Upper lobe of right lung (tissue), 1 donor: ENCODE measurements at regions not wholly inside any gene's neighbourhood (a gene's known extent, or its start where the extent isn't known, plus 50 kb on each side); places are given as distances from the start of the nearest gene placed in this dataset.

Experiments
- ATAC-seq: fragments of 200-7000 bp; cut with Tn5 transposase; one replicate; pipeline ENCODE4 v1.9.1; 2020; ENCODE audit warnings: mild to moderate bottlenecking, moderate library complexity
- DNase-seq: peaks from one replicate; pipeline ENCODE4 v3.0.0-alpha.2; 2020
- H3K27ac ChIP-seq: fragments of 200-600 bp; one replicate; pipeline ENCODE4 v1.8.0; 2022
- H3K27me3 ChIP-seq: fragments of 200-600 bp; one replicate; pipeline ENCODE4 v1.8.0; 2022; ENCODE audit warnings: mild to moderate bottlenecking
- H3K36me3 ChIP-seq: fragments of 200-600 bp; one replicate; pipeline ENCODE4 v1.8.0; 2022
- H3K4me1 ChIP-seq: fragments of 200-600 bp; one replicate; pipeline ENCODE4 v1.8.0; 2022
- H3K4me3 ChIP-seq: fragments of 200-600 bp; one replicate; pipeline ENCODE4 v1.8.0; 2022; ENCODE audit warnings: mild to moderate bottlenecking
- H3K9me3 ChIP-seq: fragments of 200-600 bp; one replicate; pipeline ENCODE4 v1.8.0; 2022
- intact Hi-C: fragments of 100-400 bp; cut with DNase I; formaldehyde crosslinking; loops from one replicate; pipeline ENCODE4 v1.11.0; 2022
- TF ChIP-seq, protein P1 (sequence below): fragments of 200-600 bp; IDR thresholded peaks from one replicate; pipeline ENCODE4 v1.8.0; 2022; ENCODE audit warnings: antibody characterized with exemption
- donor health status: DM: no; HTN: yes; CAD: no; lungs with severe emphysema.

DNA sequence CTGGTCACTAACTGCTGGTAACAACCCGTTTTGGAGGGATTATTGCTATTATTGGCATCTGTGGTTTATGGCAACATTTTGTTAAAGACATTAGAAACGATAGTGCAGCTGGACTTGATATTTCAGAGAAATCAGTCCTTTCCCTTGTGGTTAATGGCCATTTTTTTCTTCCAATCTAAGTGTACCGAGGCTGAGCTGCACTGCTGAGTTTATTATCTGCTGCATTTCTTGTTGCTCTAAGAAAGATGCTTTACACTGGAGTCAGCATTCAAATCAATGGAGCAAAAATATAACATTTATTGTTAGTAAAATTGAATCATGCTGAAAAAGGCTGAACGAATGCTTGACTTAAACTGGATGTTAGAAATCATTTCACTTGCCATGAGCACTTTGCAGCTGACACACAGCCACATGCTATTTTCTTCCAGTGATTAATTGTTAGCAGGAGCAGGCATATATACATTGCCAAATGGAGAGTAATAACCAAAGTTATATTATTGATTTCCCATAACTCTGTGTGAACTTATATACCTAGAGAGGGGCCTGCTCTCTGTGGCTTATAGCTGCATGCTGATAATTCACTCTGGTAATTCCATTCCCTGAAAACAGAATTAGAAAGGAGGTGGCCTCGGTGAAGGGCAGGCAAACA is 66.5 kb upstream of the TTC29 start:
- Histone ChIP-seq H3K4me1 (no peaks in the 10 kb centered on the region), H3K4me3 (no peak overlapping the region), H3K27me3 (peaks cover 5% of the 10 kb centered on the region), H3K36me3 (no peaks in the 10 kb centered on the region), H3K9me3 (no peaks in the 10 kb centered on the region), H3K27ac (no peak overlapping the region)
- no peak for DNase-seq
- TF ChIP-seq, protein P1, sequence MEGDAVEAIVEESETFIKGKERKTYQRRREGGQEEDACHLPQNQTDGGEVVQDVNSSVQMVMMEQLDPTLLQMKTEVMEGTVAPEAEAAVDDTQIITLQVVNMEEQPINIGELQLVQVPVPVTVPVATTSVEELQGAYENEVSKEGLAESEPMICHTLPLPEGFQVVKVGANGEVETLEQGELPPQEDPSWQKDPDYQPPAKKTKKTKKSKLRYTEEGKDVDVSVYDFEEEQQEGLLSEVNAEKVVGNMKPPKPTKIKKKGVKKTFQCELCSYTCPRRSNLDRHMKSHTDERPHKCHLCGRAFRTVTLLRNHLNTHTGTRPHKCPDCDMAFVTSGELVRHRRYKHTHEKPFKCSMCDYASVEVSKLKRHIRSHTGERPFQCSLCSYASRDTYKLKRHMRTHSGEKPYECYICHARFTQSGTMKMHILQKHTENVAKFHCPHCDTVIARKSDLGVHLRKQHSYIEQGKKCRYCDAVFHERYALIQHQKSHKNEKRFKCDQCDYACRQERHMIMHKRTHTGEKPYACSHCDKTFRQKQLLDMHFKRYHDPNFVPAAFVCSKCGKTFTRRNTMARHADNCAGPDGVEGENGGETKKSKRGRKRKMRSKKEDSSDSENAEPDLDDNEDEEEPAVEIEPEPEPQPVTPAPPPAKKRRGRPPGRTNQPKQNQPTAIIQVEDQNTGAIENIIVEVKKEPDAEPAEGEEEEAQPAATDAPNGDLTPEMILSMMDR, result no peak
- no peak for ATAC-seq
- intact Hi-C loops, result loop anchor here (10.0 kb wide), 1 partner anchor 573 kb away; no protein-coding TSS in a partner anchor

DNA sequence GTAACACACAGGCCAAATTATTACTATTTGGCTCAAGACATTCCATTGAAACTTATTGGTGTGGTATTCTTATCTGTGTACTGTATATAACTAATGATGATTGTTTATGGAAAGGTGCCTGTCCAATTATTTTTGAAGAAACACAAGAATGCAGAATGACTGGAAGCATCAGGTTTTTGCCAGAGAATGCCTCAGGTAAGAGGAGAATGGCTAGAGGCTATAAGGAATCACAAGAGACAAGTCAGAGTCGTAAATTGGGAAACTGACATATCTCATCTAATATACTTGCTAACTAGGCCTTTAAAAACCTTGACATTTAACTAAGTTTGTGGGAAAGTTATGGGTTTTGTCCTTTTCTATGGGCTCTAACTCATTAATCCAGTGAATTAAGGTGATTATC is 69.3 kb upstream of the TTC29 start:
- TF ChIP-seq, protein P1, result no peak
- DNase-seq (no peak), ATAC-seq (no peak)
- Histone ChIP-seq H3K4me3 (no peak overlapping the region), H3K4me1 (no peaks in the 10 kb centered on the region), H3K9me3 (no peaks in the 10 kb centered on the region), H3K27me3 (peaks cover 5% of the 10 kb centered on the region), H3K27ac (no peak overlapping the region), H3K36me3 (no peaks in the 10 kb centered on the region)
- intact Hi-C loops, result loop anchor here (10.0 kb wide), 1 partner anchor 570 kb away; no protein-coding TSS in a partner anchor

DNA sequence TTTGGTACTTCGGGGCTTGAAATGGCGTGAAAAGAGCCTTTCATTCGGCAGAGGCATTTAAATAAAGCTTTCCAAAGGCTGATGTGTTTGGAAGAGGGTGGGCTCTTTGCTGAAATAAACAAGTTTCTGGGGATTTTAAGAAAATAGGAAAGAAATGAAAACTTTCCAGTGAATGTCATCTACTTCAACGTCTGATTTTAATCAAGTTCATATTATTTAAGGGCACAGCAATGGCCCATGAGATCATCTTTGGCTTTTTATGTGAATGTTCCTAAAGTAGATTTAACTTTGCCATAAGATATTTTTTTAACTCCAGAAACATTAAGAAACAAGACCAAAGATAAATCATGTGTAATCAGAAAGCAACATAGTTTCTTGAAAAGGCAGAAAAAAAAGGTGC is 69.8 kb upstream of the TTC29 start:
- no peaks in the 10 kb centered on the region for H3K4me1 ChIP-seq
- H3K4me3 ChIP-seq, result no peak overlapping the region
- H3K36me3 ChIP-seq, result no peaks in the 10 kb centered on the region
- DNase-seq, result no peak
- intact Hi-C loops, result loop anchor here (10.0 kb wide), 1 partner anchor 569 kb away; no protein-coding TSS in a partner anchor
- H3K9me3 ChIP-seq, result no peaks in the 10 kb centered on the region
- H3K27ac ChIP-seq, result no peak overlapping the region
- TF ChIP-seq, protein P1, result no peak
- ATAC-seq, result no peak
- H3K27me3 ChIP-seq, result peaks cover 5% of the 10 kb centered on the region

DNA sequence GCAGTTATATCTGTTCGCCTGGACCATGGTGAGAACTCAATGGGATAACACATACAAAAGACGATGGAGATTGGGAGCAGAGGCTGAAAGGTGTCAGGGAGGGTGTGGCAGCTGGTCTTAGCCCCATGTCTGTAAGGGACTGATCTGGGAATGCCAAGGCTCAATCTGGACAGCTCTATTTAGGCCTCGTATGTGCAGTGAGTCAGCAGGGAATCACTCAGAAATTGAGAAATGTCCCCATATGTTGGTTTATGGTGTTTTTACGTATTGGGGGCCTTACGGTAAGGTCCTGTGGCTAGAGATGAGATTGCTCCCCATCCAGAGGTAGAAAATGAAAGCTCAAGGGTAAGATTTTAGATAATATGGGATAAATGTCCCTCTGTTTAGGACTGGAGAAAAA is 71.4 kb upstream of the TTC29 start:
- Histone ChIP-seq H3K4me1 (no peaks in the 10 kb centered on the region), H3K36me3 (no peaks in the 10 kb centered on the region), H3K27ac (no peak overlapping the region), H3K9me3 (no peaks in the 10 kb centered on the region), H3K27me3 (peaks cover 5% of the 10 kb centered on the region), H3K4me3 (no peak overlapping the region)
- TF ChIP-seq, protein P1, result no peak
- intact Hi-C loops, result loop anchor here (10.0 kb wide), 1 partner anchor 568 kb away; no protein-coding TSS in a partner anchor
- ATAC-seq (no peak), DNase-seq (no peak)

DNA sequence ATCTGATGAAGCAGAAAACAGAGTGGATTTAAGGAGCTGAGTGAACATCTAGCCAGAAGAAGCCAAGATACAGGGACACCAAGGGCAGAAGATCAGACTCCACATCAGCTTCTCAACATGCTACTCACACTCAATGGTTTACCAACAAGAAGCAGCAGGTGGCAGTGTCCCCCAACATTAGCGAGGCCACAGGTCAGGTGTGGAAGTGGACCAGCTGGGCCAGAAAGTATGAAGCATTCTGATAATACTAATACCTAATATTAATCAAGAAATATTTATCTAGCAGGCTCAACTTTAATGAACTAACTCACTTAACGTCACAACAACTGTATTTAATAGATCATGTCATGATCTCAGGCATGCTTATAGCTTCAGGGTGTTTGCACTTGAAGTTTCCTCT is 73.4 kb upstream of the TTC29 start:
- H3K4me1 ChIP-seq, result no peaks in the 10 kb centered on the region
- TF ChIP-seq, protein P1, result peak; percentile 70
- H3K27me3 ChIP-seq, result peaks cover 5% of the 10 kb centered on the region
- no peaks in the 10 kb centered on the region for H3K36me3 ChIP-seq
- intact Hi-C loops, result loop anchor here (10.0 kb wide), 1 partner anchor 566 kb away; no protein-coding TSS in a partner anchor
- ATAC-seq (peak; percentile 93), DNase-seq (peak; percentile 71)
- no peaks in the 10 kb centered on the region for H3K9me3 ChIP-seq
- no peak overlapping the region for H3K27ac ChIP-seq
- no peak overlapping the region for H3K4me3 ChIP-seq
